Hindlimb muscle (tissue), 1 donor: ENCODE measurements at regions not wholly inside any gene's neighbourhood (a gene's known extent, or its start where the extent isn't known, plus 50 kb on each side); places are given as distances from the start of the nearest gene placed in this dataset.

Experiments used
- DNase-seq: peaks from one replicate; pipeline ENCODE4 v3.0.0-alpha.2; 2013

DNA sequence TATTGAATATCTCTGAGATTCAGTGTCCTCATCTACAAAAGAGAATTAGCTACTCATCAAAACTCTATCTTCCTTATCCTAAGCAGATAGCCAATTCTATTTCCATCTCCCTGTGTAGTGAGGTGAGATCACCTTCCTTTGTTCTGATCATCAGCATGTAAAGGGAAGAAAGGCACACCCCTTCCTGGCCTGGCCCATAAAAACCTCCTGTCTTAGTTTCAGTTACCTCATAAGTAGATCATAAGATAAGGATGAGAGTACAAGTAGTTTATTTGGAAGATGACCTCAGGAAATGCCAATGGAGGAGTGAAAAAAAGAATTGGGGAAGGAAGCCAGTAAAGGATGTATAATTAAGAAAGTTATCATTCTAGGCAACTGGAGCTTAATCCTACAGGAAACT is 114.5 kb upstream of the GADL1 start:
- no peak for DNase-seq

GRCh38 chr3:31009881-31010280 is 115.4 kb upstream of the GADL1 start:
- no peak for DNase-seq

DNA sequence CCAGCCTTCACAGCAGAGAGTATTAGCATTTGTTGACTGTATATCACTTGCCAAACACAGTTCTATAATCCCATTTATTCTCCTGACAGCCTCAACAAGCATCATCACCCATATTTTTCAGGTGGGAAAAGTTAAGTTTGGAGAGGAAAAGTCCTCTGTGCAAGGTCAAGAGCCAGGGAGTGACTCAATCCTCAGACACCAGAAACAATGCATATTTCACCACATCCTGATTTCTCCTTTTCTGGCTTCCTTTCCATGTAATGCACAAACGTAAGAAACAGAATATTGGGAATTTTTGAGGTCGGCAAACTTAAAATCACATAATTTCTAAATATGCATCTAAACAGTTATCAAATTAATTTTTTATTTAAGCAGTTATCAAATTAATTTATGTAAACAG is 116.0 kb upstream of the GADL1 start:
- no peak for DNase-seq

DNA sequence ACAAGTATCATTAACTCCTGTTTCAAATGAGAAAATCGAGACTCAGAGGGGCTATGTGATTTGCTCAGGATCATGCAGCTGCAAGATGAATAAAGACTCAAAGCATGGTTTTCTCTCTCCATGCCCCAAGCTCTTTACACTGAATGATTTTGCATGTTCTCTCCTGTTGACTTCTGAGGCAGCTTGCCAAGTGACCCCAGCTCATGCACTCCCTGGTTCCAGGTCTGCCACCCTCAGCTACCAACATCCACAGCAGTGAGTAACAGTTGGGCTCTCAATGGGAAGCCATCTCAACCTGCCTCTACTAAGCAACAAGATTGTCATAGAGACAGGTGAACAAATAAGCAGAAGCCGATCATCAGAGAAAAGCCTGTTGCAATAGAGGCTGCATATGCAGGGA is 116.9 kb upstream of the GADL1 start:
- DNase-seq: no peak

GRCh38 chr3:31013090-31013489 is 118.6 kb upstream of the GADL1 start:
- no peak for DNase-seq

- DNase-seq: no peak
These were observed 119.4 kb upstream of the GADL1 start for GRCh38 chr3:31013843-31014242.

DNA sequence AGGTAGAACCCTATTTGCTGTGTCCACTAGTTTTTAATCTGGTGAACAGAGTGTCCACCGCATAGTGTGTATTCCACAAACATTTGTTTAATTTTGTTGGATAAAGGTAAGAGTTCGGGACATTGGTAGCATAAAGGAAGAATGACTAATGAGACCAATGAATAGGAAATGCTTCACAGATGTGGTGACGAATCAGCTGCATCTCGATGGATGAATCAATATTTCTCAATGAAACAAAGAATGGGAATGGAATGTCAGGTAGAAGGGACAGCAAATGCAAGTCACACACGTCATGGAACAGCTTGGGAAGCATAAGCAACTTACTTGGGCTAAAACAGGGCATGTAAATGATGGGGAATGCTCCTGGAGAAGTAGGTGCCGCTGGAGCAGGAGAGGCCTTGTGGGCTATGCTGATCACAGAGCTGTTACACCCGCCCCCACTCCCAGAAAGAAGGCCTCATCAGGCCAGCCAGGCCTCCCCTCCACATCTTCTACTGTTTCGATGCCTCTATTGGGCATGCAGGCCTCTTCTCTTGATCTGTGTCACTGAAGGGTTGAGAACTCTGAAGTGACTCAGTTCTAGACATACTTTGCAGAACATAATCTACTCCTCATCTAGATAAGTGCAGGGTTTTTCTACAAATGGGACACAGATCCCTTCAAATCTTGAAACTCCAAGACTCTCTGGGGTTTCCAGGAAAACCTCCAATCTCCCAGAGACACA is 120.0 kb upstream of the GADL1 start:
- no peak for DNase-seq

GRCh38 chr3:31016196-31016595 is 121.7 kb upstream of the GADL1 start:
- no peak for DNase-seq

DNA sequence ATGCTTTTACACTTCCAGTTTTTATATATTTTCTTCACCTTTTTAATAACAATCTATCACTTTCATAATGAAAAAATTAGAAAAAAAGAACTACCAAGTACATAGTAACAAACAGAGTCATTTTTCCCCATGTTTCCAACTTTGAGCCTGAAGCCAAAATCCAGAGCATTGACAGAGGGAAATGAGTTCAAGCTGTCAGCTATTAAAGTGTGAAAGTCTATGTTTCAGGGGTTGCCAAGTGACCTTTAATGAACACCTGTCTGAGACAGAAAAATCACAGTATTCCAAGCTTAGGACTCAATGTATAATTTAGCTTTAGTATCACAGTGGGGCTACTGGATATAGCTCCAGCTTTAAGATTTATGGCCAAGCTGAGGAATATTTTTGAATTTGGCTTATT is 128.3 kb upstream of the GADL1 start:
- DNase-seq: no peak

DNA sequence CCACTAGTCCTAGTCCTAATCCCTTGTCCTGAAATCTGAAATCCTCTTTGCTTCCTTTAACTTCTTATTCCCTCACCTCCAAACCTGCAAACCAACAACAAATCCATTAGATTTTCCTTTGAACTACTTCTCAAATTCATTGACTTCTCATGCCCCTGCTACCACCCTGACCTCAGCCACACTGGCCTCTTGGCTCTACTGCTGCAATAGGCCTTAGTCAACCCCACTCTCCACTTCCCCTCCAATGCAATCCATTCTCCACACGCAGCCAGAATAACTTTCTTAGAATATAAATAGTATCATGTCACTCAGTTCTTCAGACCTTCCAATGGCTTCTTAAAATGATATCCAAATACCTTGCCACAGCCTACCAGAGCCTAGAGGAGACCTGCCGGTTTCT is 131.1 kb upstream of the GADL1 start:
- DNase-seq: no peak

GRCh38 chr3:31027191-31027761 is 132.8 kb upstream of the GADL1 start:
- no peak for DNase-seq

DNA sequence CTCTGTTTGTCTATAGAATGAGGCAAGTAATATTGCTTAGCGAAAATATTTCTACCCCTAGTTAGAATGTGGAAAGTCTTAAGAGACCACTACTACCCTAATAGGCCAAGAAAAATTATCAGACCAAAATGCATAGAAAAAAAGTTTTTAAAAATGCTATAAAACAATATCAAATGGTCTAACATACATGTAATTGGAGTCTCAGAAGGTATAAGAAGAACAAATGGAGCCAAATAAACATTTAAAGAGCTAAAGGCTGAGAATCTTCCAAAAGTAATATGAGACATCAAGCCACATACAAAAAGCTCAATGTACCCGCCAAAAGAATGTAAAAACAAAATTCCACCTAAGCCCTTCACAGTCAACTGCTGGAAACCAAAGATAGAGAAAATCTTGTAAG is 133.5 kb upstream of the GADL1 start:
- no peak for DNase-seq

GRCh38 chr3:31028766-31029165 is 134.3 kb upstream of the GADL1 start:
- no peak for DNase-seq

GRCh38 chr3:31029706-31030105 is 135.2 kb upstream of the GADL1 start:
- DNase-seq: no peak

DNA sequence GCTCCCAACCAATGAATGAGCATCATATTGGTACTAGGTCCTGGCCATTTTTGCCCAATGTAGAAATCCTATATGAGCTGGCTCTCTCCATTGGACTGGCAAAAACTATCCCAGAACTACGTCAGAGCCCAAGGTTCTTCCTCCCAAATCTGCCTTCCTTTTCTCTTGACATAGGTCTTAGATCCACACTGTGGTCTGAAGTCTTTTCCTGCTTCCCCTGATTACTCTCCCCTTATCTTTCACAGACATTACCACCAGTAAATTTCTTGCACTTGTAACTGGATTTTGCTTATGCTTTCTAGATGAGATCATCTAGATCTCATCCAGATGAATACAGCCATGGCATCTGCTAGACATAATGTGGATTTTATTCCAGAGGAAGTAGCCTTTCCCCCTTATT is 141.2 kb upstream of the GADL1 start:
- DNase-seq: no peak

DNA sequence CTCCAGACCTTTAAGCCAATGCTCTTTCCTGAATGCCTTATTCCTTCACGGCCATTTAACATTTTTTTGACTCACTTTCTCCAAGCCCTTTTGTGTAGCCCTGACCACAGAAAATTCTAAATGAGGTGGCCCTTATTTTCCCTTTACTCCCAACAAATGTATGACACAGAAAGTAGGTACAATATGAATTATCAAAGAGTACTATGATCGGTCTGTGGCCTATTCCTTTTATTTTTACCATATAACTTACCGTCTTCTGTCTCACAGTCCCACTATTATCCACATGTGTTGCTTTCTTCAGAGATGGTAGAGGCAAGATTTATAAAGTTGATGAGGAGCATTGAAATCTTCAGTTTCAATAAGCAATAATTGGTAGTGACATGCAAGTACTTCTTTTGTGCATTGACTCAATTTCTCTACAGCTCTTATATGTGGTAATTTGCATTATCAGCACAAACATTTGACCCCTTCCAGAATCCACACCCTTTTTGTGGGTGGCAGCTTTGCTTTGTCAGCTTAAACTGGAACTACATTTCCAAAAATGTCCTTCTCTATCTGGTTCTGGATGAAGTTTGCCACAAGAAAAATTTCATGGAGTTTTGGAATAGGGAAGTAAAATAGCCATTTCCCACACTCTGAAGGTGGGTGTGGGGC is 143.8 kb upstream of the GADL1 start:
- DNase-seq: no peak

DNA sequence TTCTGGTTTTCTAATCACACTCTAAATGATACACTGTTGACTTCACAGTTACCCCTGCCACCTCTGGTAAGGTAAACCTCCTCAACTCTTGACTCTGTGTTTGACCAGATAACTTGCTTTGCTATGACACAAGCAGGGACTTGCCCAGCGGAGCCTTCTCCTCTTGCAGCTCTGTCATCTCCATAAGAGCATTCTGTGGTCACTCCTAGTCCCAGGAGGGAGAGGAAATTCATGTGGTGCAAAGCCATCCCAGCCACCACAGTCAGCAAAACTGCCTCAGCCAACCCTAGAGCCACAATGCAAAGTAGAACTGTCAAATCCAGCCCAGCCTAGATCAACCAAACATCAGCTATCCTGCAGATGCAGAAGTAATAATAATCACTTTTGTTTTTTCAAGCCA is 144.7 kb upstream of the GADL1 start:
- DNase-seq: no peak

DNA sequence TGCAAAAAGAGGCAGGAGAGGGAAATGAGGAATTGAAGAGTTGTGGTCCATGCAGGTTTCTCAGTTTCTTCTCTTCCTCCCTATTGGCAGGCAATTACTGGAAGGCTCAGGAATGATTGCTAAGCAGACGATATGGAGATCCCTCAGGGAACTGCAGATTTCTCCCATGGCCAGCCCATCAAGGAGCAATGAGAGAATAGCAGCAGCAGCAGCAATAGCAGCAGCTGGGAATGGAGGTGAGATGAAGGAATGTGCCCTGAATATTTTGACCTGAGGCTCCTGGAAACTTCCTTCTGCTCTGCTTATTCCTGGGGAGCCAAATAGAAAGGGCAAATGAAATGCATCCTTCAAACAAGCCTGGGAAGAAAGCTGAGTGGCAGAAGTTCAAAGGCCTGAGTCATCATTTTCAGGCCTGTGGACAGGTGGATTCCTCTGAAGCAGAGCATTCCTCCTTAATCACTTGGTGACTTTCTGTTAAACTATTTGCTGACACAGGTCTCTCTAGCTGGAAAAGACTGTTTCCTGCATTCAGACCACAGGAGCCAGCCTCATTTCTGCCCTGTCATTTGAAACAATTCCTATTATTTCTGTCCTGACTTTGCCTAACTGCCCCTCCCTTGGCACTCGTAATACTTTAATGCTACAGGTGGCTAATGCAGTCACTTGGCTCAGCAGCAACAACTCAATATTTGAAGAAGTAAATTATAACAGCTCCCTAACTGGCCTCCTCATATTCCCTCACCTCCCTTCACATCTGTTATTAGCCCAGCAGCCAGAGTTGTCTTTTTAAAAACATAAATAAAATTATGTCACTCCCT is 146.9 kb upstream of the GADL1 start:
- no peak for DNase-seq

GRCh38 chr3:31043184-31043819 is 148.8 kb upstream of the GADL1 start:
- DNase-seq: no peak

DNA sequence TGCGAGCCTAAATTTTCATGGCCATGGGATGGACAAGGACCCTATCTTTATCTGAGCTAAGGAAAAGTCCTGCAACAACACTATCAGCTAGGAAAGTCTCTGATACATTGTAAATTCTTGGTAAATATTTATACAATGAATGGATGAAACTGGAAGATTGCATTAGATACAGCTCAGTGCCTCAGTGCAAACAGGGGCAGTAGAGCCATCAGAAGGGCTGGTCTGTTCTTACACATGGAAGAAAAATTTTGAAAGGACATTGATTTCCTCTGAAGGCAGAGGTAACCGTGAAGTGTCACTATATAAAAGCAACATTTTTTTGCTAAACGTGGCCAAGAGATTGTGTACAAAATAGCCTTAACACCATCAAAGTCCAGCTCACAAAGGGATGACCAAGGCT is 153.2 kb upstream of the GADL1 start:
- DNase-seq: no peak

DNA sequence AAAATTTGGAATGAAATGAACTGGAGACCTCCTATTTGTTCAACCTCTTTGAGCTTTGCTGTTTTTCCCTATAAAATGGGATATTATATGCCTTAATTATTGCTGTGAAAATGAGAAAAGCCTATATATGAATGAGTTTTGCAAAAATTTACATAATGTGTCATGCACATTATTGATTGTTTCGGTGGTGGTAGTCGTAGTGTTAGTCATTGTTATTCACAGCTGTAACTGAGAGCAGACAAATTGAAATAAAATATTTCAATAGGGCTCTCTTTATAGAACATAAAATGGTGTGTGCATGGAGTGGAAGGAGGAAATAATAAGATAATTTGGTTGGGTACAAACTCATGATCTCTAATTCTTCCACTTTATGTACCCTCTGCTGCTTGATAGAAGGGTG is 153.7 kb upstream of the GADL1 start:
- no peak for DNase-seq

DNA sequence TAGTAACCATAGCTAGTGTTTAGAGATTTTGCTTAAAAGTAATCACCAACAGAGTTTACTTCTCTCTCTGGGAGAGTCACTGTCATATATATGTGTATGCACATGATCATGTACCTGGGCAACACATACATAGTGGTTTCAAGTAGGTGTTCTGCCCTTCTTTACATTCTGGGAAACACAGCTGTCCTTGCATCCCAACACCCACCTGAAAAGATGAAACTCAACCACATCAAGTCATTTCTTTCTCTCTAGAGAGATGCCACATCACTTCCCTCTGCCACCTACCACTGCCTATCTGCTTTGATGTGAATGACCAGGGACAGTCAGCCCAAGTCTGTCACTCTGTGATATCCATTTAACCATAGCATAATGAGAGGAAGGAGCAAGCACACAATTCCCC is 155.8 kb upstream of the GADL1 start:
- no peak for DNase-seq

- no peak for DNase-seq
These were observed 156.8 kb upstream of the GADL1 start for GRCh38 chr3:31051226-31051625.
